Tibial artery (tissue), 4 donors: ENCODE measurements at regions not wholly inside any gene's neighbourhood (a gene's known extent, or its start where the extent isn't known, plus 50 kb on each side); places are given as distances from the start of the nearest gene placed in this dataset.

Experiments used
- DNase-seq, 2 donors: peaks; one replicate each; pipeline ENCODE4 v3.0.0-alpha.2; 2019
- H3K27ac ChIP-seq, 2 donors: fragments of 200-600 bp; sonication (generic) in 1 of 2; 1 replicate in 1 of 2; 2 replicates in 1 of 2; pipeline ENCODE4 v1.5.1; 2018 to 2019; ENCODE audit warnings: mild to moderate bottlenecking in 1 of 2
- H3K27me3 ChIP-seq, 2 donors: fragments of 200-600 bp; sonication (generic) in 1 of 2; one replicate each; pipeline versions ENCODE4 v1.5.1 to v1.6.0; 2016 to 2019
- H3K36me3 ChIP-seq, 3 donors: fragments of 200-600 bp; sonication (generic) in 2 of 3; one replicate each; pipeline ENCODE4 v1.5.1; 2016 to 2019; ENCODE audit warnings: mild to moderate bottlenecking in 2 of 3
- H3K4me1 ChIP-seq, 4 donors: fragments of 200-600 bp; sonication (generic) in 2 of 4; 1 replicate in 3 of 4; 2 replicates in 1 of 4; pipeline ENCODE4 v1.5.1; 2016 to 2019
- H3K4me3 ChIP-seq, 2 donors: fragments of 200-600 bp; sonication (generic) in 1 of 2; 1 replicate in 1 of 2; 2 replicates in 1 of 2; pipeline ENCODE4 v1.5.1; 2018 to 2019; ENCODE audit warnings: mild to moderate bottlenecking in 2 of 2
- H3K9me3 ChIP-seq, 3 donors: fragments of 200-600 bp; sonication (generic) in 1 of 3; one replicate each; pipeline ENCODE4 v1.5.1; 2016 to 2019
- CTCF ChIP-seq, 2 experiments: fragments of 200-600 bp in 1 of 2; fragments of 450-650 bp in 1 of 2; IDR thresholded peaks; one replicate each; pipeline ENCODE4 v1.5.1; 2017 to 2019; ENCODE audit warnings: antibody characterized with exemption in 2 of 2, mild to moderate bottlenecking in 1 of 2, moderate library complexity in 1 of 2
- intact Hi-C: fragments of 100-400 bp; cut with DNase I; formaldehyde crosslinking; loops from one replicate; pipeline ENCODE4 v1.15.0; 2023; ENCODE audit warnings: low total_unique reads

- no peaks in the 10 kb centered on the region for H3K9me3 ChIP-seq
- H3K36me3 ChIP-seq: no peaks in the 10 kb centered on the region
- H3K27ac ChIP-seq: no peak overlapping the region
- no peak for TF ChIP-seq CTCF (IDR thresholded peaks at IDR 0.05)
- no peak overlapping the region for H3K4me3 ChIP-seq
- intact Hi-C loops: no loop called here
- no peaks in the 10 kb centered on the region for H3K4me1 ChIP-seq
- no peak for DNase-seq
- H3K27me3 ChIP-seq: no peaks in the 10 kb centered on the region
Measured at GRCh38 chr10:85204814-85205213, 876.4 kb downstream of the CCSER2 start.

GRCh38 chr10:85212526-85212925 is 884.1 kb downstream of the CCSER2 start:
- Histone ChIP-seq H3K27ac (no peak overlapping the region), H3K4me1 (no peaks in the 10 kb centered on the region)
- no peak for TF ChIP-seq CTCF (IDR thresholded peaks at IDR 0.05)

GRCh38 chr10:85213493-85213892 is 885.1 kb downstream of the CCSER2 start:
- H3K4me1 ChIP-seq: no peaks in the 10 kb centered on the region
- H3K9me3 ChIP-seq: no peaks in the 10 kb centered on the region
- no peaks in the 10 kb centered on the region for H3K36me3 ChIP-seq
- intact Hi-C loops: no loop called here
- no peak for DNase-seq
- no peaks in the 10 kb centered on the region for H3K27me3 ChIP-seq
- H3K4me3 ChIP-seq: no peak overlapping the region
- H3K27ac ChIP-seq: no peak overlapping the region
- no peak for TF ChIP-seq CTCF (IDR thresholded peaks at IDR 0.05)

More at GRCh38 chr10:85212526-85212925, 884.1 kb downstream of the CCSER2 start:
- intact Hi-C loops: no loop called here
- Histone ChIP-seq H3K4me3 (no peak overlapping the region), H3K27me3 (no peaks in the 10 kb centered on the region), H3K9me3 (no peaks in the 10 kb centered on the region), H3K36me3 (no peaks in the 10 kb centered on the region)
- no peak for DNase-seq

- TF ChIP-seq CTCF (IDR thresholded peaks at IDR 0.05): no peak
- DNase-seq: no peak
- intact Hi-C loops: no loop called here
Measured at GRCh38 chr10:85222300-85222699, 893.9 kb downstream of the CCSER2 start.

GRCh38 chr10:85224366-85224940 is 896.1 kb downstream of the CCSER2 start:
- intact Hi-C loops: no loop called here

More at GRCh38 chr10:85222300-85222699, 893.9 kb downstream of the CCSER2 start:
- Histone ChIP-seq H3K9me3 (no peaks in the 10 kb centered on the region), H3K27ac (no peak overlapping the region), H3K4me3 (no peak overlapping the region), H3K36me3 (no peaks in the 10 kb centered on the region), H3K27me3 (no peaks in the 10 kb centered on the region), H3K4me1 (no peaks in the 10 kb centered on the region)

More at GRCh38 chr10:85224366-85224940, 896.1 kb downstream of the CCSER2 start:
- TF ChIP-seq CTCF (IDR thresholded peaks at IDR 0.05): no peak
- DNase-seq: no peak
- Histone ChIP-seq H3K4me1 (no peaks in the 10 kb centered on the region), H3K27ac (no peak overlapping the region), H3K4me3 (no peak overlapping the region), H3K27me3 (no peaks in the 10 kb centered on the region), H3K36me3 (no peaks in the 10 kb centered on the region), H3K9me3 (no peaks in the 10 kb centered on the region)
